HL-60 (cell line): ENCODE measurements at regions not wholly inside any gene's neighbourhood (a gene's known extent, or its start where the extent isn't known, plus 50 kb on each side); places are given as distances from the start of the nearest gene placed in this dataset.

Source experiments
- CTCF ChIP-seq: IDR thresholded peaks from one replicate; pipeline ENCODE4 v1.5.1; 2011; ENCODE audit warnings: low read length, control low read depth, inconsistent platforms; ENCODE audit not compliant: insufficient read depth
- GABPA ChIP-seq: IDR thresholded peaks from 2 replicates; pipeline ENCODE4 v1.6.1; 2012; ENCODE audit warnings: low read depth
- POLR2AphosphoS5 ChIP-seq: IDR thresholded peaks from 2 replicates; pipeline ENCODE4 v1.6.1; 2012; ENCODE audit warnings: low read depth
- REST ChIP-seq: IDR thresholded peaks from 2 replicates; pipeline ENCODE4 v1.6.1; 2012; ENCODE audit warnings: low read depth; ENCODE audit not compliant: insufficient replicate concordance
- SPI1 ChIP-seq: IDR thresholded peaks from 2 replicates; pipeline ENCODE4 v1.6.1; 2012; ENCODE audit warnings: low read depth, mild to moderate bottlenecking, borderline replicate concordance

GRCh38 chr14:62144863-62145262 is 382.6 kb downstream of the SNAPC1 start:
- TF ChIP-seq CTCF = no peak
- no peak for TF ChIP-seq POLR2AphosphoS5
- TF ChIP-seq GABPA = no peak
- no peak for TF ChIP-seq SPI1
- TF ChIP-seq REST = no peak
